ENCODE measurements at regions not wholly inside any gene's neighbourhood (a gene's known extent, or its start where the extent isn't known, plus 50 kb on each side); places are given as distances from the start of the nearest gene placed in this dataset.

DNA sequence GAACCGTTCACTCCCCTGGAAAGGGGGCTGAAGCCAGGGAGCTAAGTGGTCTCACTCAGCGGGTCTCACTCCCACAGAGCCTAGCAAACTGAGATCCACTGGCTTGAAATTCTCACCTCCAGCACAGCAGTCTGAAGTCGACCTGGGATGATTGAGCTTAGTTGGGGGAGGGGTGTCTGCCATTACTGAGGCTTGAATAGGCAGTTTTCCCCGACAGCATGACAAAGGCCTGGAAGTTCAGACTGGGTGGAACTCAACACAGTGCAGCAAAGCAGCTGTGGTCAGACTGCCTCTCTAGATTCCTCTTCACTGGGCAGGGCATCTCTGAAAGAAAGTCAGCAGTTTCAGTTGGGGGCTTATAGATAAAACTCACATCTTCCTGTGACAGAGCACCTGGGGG, 292.5 kb downstream of the NUP35 start:
- no peak for DNase-seq (ENCODE audit: extremely low read depth, insufficient read length)
- no peak overlapping the region for H3K4me3 ChIP-seq (replicated peaks; ENCODE audit: low read depth, low read length)
- H3K36me3 ChIP-seq (ENCODE audit: control insufficient read depth, insufficient read depth, low read length) = no peaks in the 10 kb centered on the region
- no peaks in the 10 kb centered on the region for H3K27me3 ChIP-seq (replicated peaks; ENCODE audit: control insufficient read depth, insufficient read depth, low read length)
- TF ChIP-seq, protein P1, sequence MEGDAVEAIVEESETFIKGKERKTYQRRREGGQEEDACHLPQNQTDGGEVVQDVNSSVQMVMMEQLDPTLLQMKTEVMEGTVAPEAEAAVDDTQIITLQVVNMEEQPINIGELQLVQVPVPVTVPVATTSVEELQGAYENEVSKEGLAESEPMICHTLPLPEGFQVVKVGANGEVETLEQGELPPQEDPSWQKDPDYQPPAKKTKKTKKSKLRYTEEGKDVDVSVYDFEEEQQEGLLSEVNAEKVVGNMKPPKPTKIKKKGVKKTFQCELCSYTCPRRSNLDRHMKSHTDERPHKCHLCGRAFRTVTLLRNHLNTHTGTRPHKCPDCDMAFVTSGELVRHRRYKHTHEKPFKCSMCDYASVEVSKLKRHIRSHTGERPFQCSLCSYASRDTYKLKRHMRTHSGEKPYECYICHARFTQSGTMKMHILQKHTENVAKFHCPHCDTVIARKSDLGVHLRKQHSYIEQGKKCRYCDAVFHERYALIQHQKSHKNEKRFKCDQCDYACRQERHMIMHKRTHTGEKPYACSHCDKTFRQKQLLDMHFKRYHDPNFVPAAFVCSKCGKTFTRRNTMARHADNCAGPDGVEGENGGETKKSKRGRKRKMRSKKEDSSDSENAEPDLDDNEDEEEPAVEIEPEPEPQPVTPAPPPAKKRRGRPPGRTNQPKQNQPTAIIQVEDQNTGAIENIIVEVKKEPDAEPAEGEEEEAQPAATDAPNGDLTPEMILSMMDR (IDR thresholded peaks at IDR 0.05; ENCODE audit: insufficient read depth, low read length, poor library complexity, severe bottlenecking) = no peak

DNA sequence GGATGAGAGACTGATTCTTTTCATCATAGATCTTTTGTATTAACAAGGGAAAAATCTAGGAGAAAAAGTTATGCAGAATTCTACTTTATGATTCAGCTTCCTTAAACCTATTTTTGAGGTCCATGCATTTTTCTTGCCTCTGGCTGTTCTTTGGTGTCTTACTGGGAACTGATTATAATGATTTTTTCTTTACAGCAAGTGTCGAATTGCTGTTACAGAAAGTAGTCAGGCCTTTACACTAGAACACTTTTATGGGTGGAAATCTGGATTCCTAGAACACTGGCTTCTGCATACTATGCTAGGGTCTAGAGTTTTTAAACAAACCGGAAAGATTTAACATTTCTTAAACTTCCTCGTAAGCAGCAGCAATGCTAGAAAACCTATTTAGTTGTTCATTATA, 302.6 kb downstream of the NUP35 start:
- no peak for DNase-seq (ENCODE audit: extremely low read depth, insufficient read length)
- no peaks in the 10 kb centered on the region for H3K27me3 ChIP-seq (replicated peaks; ENCODE audit: control insufficient read depth, insufficient read depth, low read length)
- no peak overlapping the region for H3K4me3 ChIP-seq (replicated peaks; ENCODE audit: low read depth, low read length)
- H3K36me3 ChIP-seq (ENCODE audit: control insufficient read depth, insufficient read depth, low read length) = no peaks in the 10 kb centered on the region
- TF ChIP-seq, protein P1 (IDR thresholded peaks at IDR 0.05; ENCODE audit: insufficient read depth, low read length, poor library complexity, severe bottlenecking) = no peak

DNA sequence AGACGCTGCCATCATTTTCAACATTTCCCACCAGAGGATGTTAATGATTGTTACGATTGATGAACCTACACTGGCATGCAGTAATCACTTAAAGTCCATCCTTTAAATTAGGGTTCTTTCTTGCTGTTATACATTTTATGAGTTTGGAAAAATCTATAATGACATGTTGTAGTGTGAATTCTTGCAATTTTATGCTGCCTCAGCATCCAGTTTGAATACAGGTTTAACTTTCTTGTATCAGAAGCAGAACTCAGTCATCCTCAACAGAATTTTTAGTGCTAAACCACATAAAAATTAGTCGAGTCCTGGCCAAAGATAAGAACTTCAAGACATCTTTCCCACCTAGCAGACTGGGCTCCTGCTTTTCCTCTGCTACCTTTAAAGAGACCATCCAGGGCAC, 303.3 kb downstream of the NUP35 start:
- TF ChIP-seq, protein P1 (IDR thresholded peaks at IDR 0.05; ENCODE audit: insufficient read depth, low read length, poor library complexity, severe bottlenecking) = no peak
- H3K27me3 ChIP-seq (replicated peaks; ENCODE audit: control insufficient read depth, insufficient read depth, low read length) = no peaks in the 10 kb centered on the region
- no peaks in the 10 kb centered on the region for H3K36me3 ChIP-seq (ENCODE audit: control insufficient read depth, insufficient read depth, low read length)
- DNase-seq (ENCODE audit: extremely low read depth, insufficient read length) = no peak
- no peak overlapping the region for H3K4me3 ChIP-seq (replicated peaks; ENCODE audit: low read depth, low read length)

DNA sequence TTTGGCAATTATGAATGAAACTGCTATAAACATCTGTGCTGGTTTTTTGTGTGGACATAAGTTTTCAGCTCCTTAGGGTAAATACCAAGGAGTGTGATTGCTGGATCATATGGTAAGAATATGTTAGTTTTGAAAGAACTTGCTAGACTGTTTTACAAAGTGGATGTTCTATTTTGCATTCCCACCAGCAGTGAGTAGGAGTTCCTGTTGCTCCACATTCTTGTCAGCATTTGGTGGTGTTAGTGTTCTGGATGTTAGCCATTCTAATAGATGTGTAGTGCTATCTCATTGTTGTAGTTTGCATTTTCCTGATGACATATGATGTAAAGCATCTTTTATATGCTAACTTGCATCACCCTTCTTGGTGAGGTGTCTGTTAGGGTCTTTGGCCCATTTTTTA, 304.6 kb downstream of the NUP35 start:
- no peak overlapping the region for H3K4me3 ChIP-seq (replicated peaks; ENCODE audit: low read depth, low read length)
- no peaks in the 10 kb centered on the region for H3K36me3 ChIP-seq (ENCODE audit: control insufficient read depth, insufficient read depth, low read length)
- TF ChIP-seq, protein P1 (IDR thresholded peaks at IDR 0.05; ENCODE audit: insufficient read depth, low read length, poor library complexity, severe bottlenecking) = no peak
- no peak for DNase-seq (ENCODE audit: extremely low read depth, insufficient read length)
- no peaks in the 10 kb centered on the region for H3K27me3 ChIP-seq (replicated peaks; ENCODE audit: control insufficient read depth, insufficient read depth, low read length)

DNA sequence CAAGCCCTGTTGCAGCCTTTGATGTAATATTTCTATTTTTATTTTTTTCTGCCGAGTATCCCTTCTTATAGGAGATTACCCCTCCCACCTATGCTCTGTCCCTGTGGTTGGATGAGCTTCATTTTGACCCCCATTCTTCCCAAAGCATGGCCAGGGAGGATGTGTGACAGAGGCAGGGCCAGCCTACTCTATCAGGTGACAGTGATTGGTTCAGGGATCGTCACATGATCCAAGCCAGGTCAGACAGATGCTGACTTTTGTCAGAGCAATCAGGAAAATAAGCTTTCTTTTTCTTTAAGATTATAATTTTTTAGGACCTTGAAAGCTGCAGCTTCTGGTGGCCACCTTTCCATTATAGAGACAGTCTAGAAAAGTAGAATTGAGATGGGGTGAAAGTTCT, 314.3 kb downstream of the NUP35 start:
- TF ChIP-seq, protein P1 (IDR thresholded peaks at IDR 0.05; ENCODE audit: insufficient read depth, low read length, poor library complexity, severe bottlenecking) = no peak
- Histone ChIP-seq H3K4me3 (replicated peaks; ENCODE audit: low read depth, low read length) (no peak overlapping the region), H3K27me3 (replicated peaks; ENCODE audit: control insufficient read depth, insufficient read depth, low read length) (no peaks in the 10 kb centered on the region), H3K36me3 (ENCODE audit: control insufficient read depth, insufficient read depth, low read length) (no peaks in the 10 kb centered on the region)
- DNase-seq (ENCODE audit: extremely low read depth, insufficient read length) = no peak

DNA sequence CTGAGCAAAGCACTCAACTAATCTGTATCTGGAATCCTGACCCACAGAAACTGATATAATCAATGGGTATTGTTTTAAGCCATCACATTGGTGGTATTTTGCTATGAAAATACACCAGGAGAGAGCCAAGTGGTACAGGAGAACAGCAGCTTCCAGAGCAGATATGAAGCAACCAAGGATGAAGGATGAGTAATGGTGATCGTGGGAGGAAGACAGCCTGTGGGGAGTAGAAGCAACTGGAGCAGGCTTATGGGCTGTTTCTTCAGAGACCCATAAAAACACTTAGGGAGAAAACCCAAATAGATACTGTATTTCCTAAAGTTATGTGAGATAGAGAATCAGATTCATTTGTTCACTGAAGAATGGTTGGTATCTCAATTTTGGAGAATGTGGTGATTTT, 330.8 kb downstream of the NUP35 start:
- TF ChIP-seq, protein P1 (IDR thresholded peaks at IDR 0.05; ENCODE audit: insufficient read depth, low read length, poor library complexity, severe bottlenecking) = no peak
- no peak overlapping the region for H3K4me3 ChIP-seq (replicated peaks; ENCODE audit: low read depth, low read length)
- DNase-seq (ENCODE audit: extremely low read depth, insufficient read length) = no peak
- H3K27me3 ChIP-seq (replicated peaks; ENCODE audit: control insufficient read depth, insufficient read depth, low read length) = no peaks in the 10 kb centered on the region
- H3K36me3 ChIP-seq (ENCODE audit: control insufficient read depth, insufficient read depth, low read length) = no peaks in the 10 kb centered on the region

Measured in GM06990 (cell line).